Body of pancreas (tissue), 4 donors: ENCODE measurements at regions not wholly inside any gene's neighbourhood (a gene's known extent, or its start where the extent isn't known, plus 50 kb on each side); places are given as distances from the start of the nearest gene placed in this dataset.

ENCODE experiments used
- POLR2A ChIP-seq, 3 donors: fragments of 450-650 bp; IDR thresholded peaks; one replicate each; pipeline ENCODE4 v1.6.1; 2016; ENCODE audit warnings: antibody characterized with exemption in 3 of 3, mild to moderate bottlenecking in 2 of 3
- TF ChIP-seq, protein P1 (sequence below), 7 experiments: fragments of 450-650 bp in 4 of 7; fragments of 200-600 bp in 3 of 7; sonication (generic) in 3 of 7; IDR thresholded peaks; one replicate each; pipeline ENCODE4 v1.5.1; 2016 to 2019; ENCODE audit warnings: antibody characterized with exemption in 7 of 7

DNA sequence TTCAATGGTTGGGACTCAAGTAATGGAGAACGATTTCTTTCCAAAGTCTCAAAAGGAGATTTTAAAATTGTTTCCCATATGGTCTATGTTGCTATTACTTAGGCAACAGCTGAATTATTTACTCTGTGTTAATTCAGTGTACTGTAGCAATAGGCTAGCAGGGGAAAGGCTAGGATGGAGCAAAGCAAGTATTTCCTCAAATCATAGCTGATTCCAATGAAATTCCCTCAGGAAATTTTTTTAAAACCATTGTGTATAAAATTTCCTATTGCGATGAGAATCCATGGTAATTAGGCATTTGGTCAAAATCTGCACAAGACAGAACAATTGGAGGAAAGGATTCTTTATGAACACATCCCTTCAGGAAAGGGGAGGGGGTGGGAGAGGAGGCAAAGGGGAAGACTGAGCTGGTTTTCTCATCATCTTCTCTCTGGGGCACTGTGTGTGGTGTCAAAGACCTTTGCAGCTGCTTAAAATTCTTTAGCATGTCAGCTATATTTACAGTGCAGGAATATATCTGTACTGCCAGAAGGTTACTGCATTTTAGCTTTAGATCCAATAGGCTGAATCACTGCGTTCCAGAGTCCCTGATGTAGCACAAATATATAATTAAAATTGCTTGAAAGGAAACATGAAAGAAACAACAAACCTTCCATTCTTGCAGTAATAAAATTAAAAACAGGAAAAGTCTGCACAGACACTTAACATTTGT lies 95.3 kb downstream of the ZNF608 start:
- TF ChIP-seq, protein P1, sequence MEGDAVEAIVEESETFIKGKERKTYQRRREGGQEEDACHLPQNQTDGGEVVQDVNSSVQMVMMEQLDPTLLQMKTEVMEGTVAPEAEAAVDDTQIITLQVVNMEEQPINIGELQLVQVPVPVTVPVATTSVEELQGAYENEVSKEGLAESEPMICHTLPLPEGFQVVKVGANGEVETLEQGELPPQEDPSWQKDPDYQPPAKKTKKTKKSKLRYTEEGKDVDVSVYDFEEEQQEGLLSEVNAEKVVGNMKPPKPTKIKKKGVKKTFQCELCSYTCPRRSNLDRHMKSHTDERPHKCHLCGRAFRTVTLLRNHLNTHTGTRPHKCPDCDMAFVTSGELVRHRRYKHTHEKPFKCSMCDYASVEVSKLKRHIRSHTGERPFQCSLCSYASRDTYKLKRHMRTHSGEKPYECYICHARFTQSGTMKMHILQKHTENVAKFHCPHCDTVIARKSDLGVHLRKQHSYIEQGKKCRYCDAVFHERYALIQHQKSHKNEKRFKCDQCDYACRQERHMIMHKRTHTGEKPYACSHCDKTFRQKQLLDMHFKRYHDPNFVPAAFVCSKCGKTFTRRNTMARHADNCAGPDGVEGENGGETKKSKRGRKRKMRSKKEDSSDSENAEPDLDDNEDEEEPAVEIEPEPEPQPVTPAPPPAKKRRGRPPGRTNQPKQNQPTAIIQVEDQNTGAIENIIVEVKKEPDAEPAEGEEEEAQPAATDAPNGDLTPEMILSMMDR (IDR thresholded peaks at IDR 0.05) = no peak
- no peak for TF ChIP-seq POLR2A (IDR thresholded peaks at IDR 0.05)
